HuH-7 (cell line): ENCODE measurements at regions not wholly inside any gene's neighbourhood (a gene's known extent, or its start where the extent isn't known, plus 50 kb on each side); places are given as distances from the start of the nearest gene placed in this dataset.
"Not testable (repeated sequence)": the region's sequence is repeated elsewhere in the genome, so short reads cannot be mapped to it uniquely, and the experiment has no call there.

Experiments
- DNase-seq: peaks from one replicate; pipeline ENCODE4 v3.0.0; 2011; ENCODE audit warnings: low spot score

- no peak for DNase-seq
Measured at GRCh38 chr3:74978684-74979083, 364.2 kb upstream of the CNTN3 start.

GRCh38 chr3:74985028-74985904, 370.8 kb upstream of the CNTN3 start:
- not testable (repeated sequence) for DNase-seq

- DNase-seq: no peak
Measured at GRCh38 chr3:74988095-74988494, 373.6 kb upstream of the CNTN3 start.

- DNase-seq: no peak
Measured at GRCh38 chr3:74992898-74993297, 378.4 kb upstream of the CNTN3 start.

- DNase-seq: no peak
Measured at GRCh38 chr3:75001330-75001729, 386.9 kb upstream of the CNTN3 start.

GRCh38 chr3:75012791-75013331, 398.4 kb upstream of the CNTN3 start:
- no peak for DNase-seq

- DNase-seq: no peak
Measured at GRCh38 chr3:75014008-75014407, 399.5 kb upstream of the CNTN3 start.

- DNase-seq: no peak
Measured at GRCh38 chr3:75015280-75015679, 400.8 kb upstream of the CNTN3 start.

GRCh38 chr3:75035146-75035545, 420.7 kb upstream of the CNTN3 start:
- no peak for DNase-seq

GRCh38 chr3:75042941-75043340, 428.5 kb upstream of the CNTN3 start:
- DNase-seq: no peak

- DNase-seq: no peak
Measured at GRCh38 chr3:75048650-75049049, 434.2 kb upstream of the CNTN3 start.

GRCh38 chr3:75049533-75049932, 435.1 kb upstream of the CNTN3 start:
- no peak for DNase-seq

- no peak for DNase-seq
Measured at GRCh38 chr3:75059120-75059519, 444.7 kb upstream of the CNTN3 start.

- no peak for DNase-seq
Measured at GRCh38 chr3:75061806-75062205, 447.3 kb upstream of the CNTN3 start.

GRCh38 chr3:75075158-75075557, 460.7 kb upstream of the CNTN3 start:
- DNase-seq: no peak

- DNase-seq: no peak
Measured at GRCh38 chr3:75076481-75076880, 462.0 kb upstream of the CNTN3 start.

GRCh38 chr3:75078290-75078689, 463.8 kb upstream of the CNTN3 start:
- DNase-seq: no peak

GRCh38 chr3:75082845-75083244, 468.4 kb upstream of the CNTN3 start:
- no peak for DNase-seq

GRCh38 chr3:75089841-75090240, 475.4 kb upstream of the CNTN3 start:
- DNase-seq: no peak

GRCh38 chr3:75101329-75102147, 487.1 kb upstream of the CNTN3 start:
- DNase-seq: no peak

- DNase-seq: no peak
Measured at GRCh38 chr3:75110741-75111140, 496.3 kb upstream of the CNTN3 start.

GRCh38 chr3:75115695-75116094, 501.2 kb upstream of the CNTN3 start:
- no peak for DNase-seq

- no peak for DNase-seq
Measured at GRCh38 chr3:75118779-75119178, 504.3 kb upstream of the CNTN3 start.
